ENCODE measurements at regions not wholly inside any gene's neighbourhood (a gene's known extent, or its start where the extent isn't known, plus 50 kb on each side); places are given as distances from the start of the nearest gene placed in this dataset.

DNA sequence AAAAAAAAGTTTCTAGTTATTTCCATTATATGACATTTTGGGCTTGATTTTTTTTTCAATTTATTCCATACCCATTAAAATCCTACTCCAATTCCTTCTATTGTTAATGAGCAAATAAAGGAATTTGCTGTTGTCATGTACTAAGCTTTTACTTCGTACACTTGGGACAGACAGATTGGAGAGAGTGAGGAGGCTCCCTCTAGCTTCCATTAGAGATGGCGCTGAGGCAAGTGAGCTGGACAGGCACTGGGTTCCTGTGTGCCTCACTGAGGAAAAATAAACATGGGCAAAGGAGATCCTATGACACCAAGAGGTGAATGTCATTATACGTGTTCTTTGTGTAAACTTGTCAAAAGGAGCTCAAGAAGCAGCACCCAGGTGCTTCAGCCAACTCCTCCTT lies 441.1 kb upstream of the MDFIC2 start:
- TF ChIP-seq TAF1 (IDR thresholded peaks at IDR 0.05; ENCODE audit: low read depth) (no peak), RAD21 (IDR thresholded peaks at IDR 0.05; ENCODE audit: low read depth) (no peak), MAX (IDR thresholded peaks at IDR 0.05) (no peak)
- TF ChIP-seq, protein P1, sequence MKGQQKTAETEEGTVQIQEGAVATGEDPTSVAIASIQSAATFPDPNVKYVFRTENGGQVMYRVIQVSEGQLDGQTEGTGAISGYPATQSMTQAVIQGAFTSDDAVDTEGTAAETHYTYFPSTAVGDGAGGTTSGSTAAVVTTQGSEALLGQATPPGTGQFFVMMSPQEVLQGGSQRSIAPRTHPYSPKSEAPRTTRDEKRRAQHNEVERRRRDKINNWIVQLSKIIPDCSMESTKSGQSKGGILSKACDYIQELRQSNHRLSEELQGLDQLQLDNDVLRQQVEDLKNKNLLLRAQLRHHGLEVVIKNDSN (IDR thresholded peaks at IDR 0.05) = no peak
